Spinal cord (tissue), 9 donors: ENCODE measurements at regions not wholly inside any gene's neighbourhood (a gene's known extent, or its start where the extent isn't known, plus 50 kb on each side); places are given as distances from the start of the nearest gene placed in this dataset.

ENCODE experiments used
- DNase-seq, 6 donors: peaks; one replicate each; pipeline versions ENCODE4 v3.0.0 to v3.0.0-alpha.2; 2013 to 2015; ENCODE audit warnings: low spot score in 6 of 6, low read depth in 4 of 6
- H3K27ac ChIP-seq: one replicate; pipeline ENCODE4 v1.5.1; 2013; ENCODE audit warnings: low read depth, low read length, control low read depth
- H3K27me3 ChIP-seq: one replicate; pipeline ENCODE4 v1.6.1; 2013; ENCODE audit warnings: low read length; ENCODE audit not compliant: control insufficient read depth, insufficient read depth
- H3K36me3 ChIP-seq: one replicate; pipeline ENCODE4 v1.6.1; 2013; ENCODE audit warnings: low read length; ENCODE audit not compliant: control insufficient read depth, insufficient read depth
- H3K4me1 ChIP-seq: one replicate; pipeline ENCODE4 v1.6.1; 2013; ENCODE audit warnings: low read length; ENCODE audit not compliant: control insufficient read depth, insufficient read depth
- H3K4me3 ChIP-seq: one replicate; pipeline ENCODE4 v1.5.1; 2013; ENCODE audit warnings: low read depth, low read length, control low read depth
- H3K9me3 ChIP-seq: one replicate; pipeline ENCODE4 v1.6.1; 2013; ENCODE audit warnings: low read length; ENCODE audit not compliant: control insufficient read depth, insufficient read depth
- WGBS: methylation state at CpG from one replicate; pipeline ENCODE4 v1.1.5; 2013; ENCODE audit warnings: missing lambda C conversion rate; ENCODE audit not compliant: insufficient coverage; 5-methylcytosine and 5-hydroxymethylcytosine counted together
- donor health status: healthy.

GRCh38 chr4:24476282-24476681 is 108.1 kb downstream of the DHX15 start:
- WGBS: 0% methylated on average over 1 of the region's 4 CpGs
- H3K4me1 ChIP-seq: peaks cover 15% of the 10 kb centered on the region
- H3K27ac ChIP-seq: no peak overlapping the region
- peak in 2 of 6 donors; percentile 14 to 43 for DNase-seq
- H3K27me3 ChIP-seq: peaks cover 4% of the 10 kb centered on the region
- H3K4me3 ChIP-seq: no peak overlapping the region
- no peaks in the 10 kb centered on the region for H3K9me3 ChIP-seq
- H3K36me3 ChIP-seq: no peaks in the 10 kb centered on the region

- Histone ChIP-seq H3K4me1 (peaks cover 18% of the 10 kb centered on the region), H3K36me3 (no peaks in the 10 kb centered on the region), H3K9me3 (no peaks in the 10 kb centered on the region), H3K27me3 (peaks cover 4% of the 10 kb centered on the region), H3K4me3 (no peak overlapping the region), H3K27ac (no peak overlapping the region)
- peak in 1 of 6 donors; percentile 27 for DNase-seq
- WGBS: 71% methylated on average over 2 of the region's 3 CpGs
Observed at GRCh38 chr4:24475756-24476155, 108.6 kb downstream of the DHX15 start.

- WGBS: 0% methylated on average over 9 of the region's 13 CpGs
- Histone ChIP-seq H3K27me3 (peaks cover 12% of the 10 kb centered on the region), H3K36me3 (no peaks in the 10 kb centered on the region), H3K27ac (peak overlapping the region; percentile 26), H3K4me3 (peak overlapping the region; percentile 56), H3K4me1 (peaks cover 29% of the 10 kb centered on the region), H3K9me3 (no peaks in the 10 kb centered on the region)
- peak in 4 of 6 donors; percentile 26 to 90 (median 58) for DNase-seq
Observed at GRCh38 chr4:24473309-24473721, 111.0 kb downstream of the DHX15 start.

- peak overlapping the region; percentile 56 for H3K4me3 ChIP-seq
- H3K27me3 ChIP-seq: peaks cover 17% of the 10 kb centered on the region
- no peaks in the 10 kb centered on the region for H3K36me3 ChIP-seq
- 0% methylated on average over 45 of the region's 93 CpGs for WGBS
- no peaks in the 10 kb centered on the region for H3K9me3 ChIP-seq
- H3K4me1 ChIP-seq: peaks cover 29% of the 10 kb centered on the region
- peak; percentile 67 to 98 (median 77) for DNase-seq
- H3K27ac ChIP-seq: peak overlapping the region; percentile 49
Observed at GRCh38 chr4:24472514-24473308, 111.6 kb downstream of the DHX15 start.

- peak in 2 of 6 donors; percentile 4 to 48 for DNase-seq
- Histone ChIP-seq H3K27me3 (peaks cover 18% of the 10 kb centered on the region), H3K9me3 (no peaks in the 10 kb centered on the region), H3K4me3 (peak overlapping the region; percentile 56), H3K4me1 (peaks cover 29% of the 10 kb centered on the region), H3K27ac (no peak overlapping the region), H3K36me3 (no peaks in the 10 kb centered on the region)
- 0% methylated on average over 2 of the region's 21 CpGs for WGBS
Observed at GRCh38 chr4:24472161-24472510, 112.2 kb downstream of the DHX15 start.

GRCh38 chr4:24471486-24472160 is 112.7 kb downstream of the DHX15 start:
- Histone ChIP-seq H3K4me1 (peaks cover 29% of the 10 kb centered on the region), H3K9me3 (no peaks in the 10 kb centered on the region), H3K4me3 (peak overlapping the region; percentile 56), H3K36me3 (no peaks in the 10 kb centered on the region), H3K27me3 (peaks cover 18% of the 10 kb centered on the region), H3K27ac (peak overlapping the region; percentile 64)
- under 1% methylated on average over 32 of the region's 50 CpGs for WGBS
- DNase-seq: peak in 3 of 6 donors; percentile 6 to 44 (median 15)

- peak overlapping the region; percentile 64 for H3K27ac ChIP-seq
- peak overlapping the region; percentile 56 for H3K4me3 ChIP-seq
Observed at GRCh38 chr4:24470666-24471485, 113.5 kb downstream of the DHX15 start.

GRCh38 chr4:24468071-24468470 is 116.3 kb downstream of the DHX15 start:
- no peak overlapping the region for H3K4me3 ChIP-seq
- DNase-seq: peak in 3 of 6 donors; percentile 6 to 79 (median 44)
- H3K4me1 ChIP-seq: peaks cover 25% of the 10 kb centered on the region
- peaks cover 18% of the 10 kb centered on the region for H3K27me3 ChIP-seq
- no peak overlapping the region for H3K27ac ChIP-seq
- no peaks in the 10 kb centered on the region for H3K9me3 ChIP-seq
- no peaks in the 10 kb centered on the region for H3K36me3 ChIP-seq
- no CpG with 5 or more reads among the region's 5 CpGs for WGBS

More at GRCh38 chr4:24470666-24471485, 113.5 kb downstream of the DHX15 start:
- DNase-seq: peak in 5 of 6 donors; percentile 26 to 80 (median 50)
- H3K27me3 ChIP-seq: peaks cover 18% of the 10 kb centered on the region
- H3K36me3 ChIP-seq: no peaks in the 10 kb centered on the region
- WGBS: under 1% methylated on average over 90 of the region's 90 CpGs
- peaks cover 29% of the 10 kb centered on the region for H3K4me1 ChIP-seq
- H3K9me3 ChIP-seq: no peaks in the 10 kb centered on the region

- H3K9me3 ChIP-seq: no peaks in the 10 kb centered on the region
- no peak overlapping the region for H3K4me3 ChIP-seq
- peak in 1 of 6 donors; percentile 25 for DNase-seq
- H3K27ac ChIP-seq: no peak overlapping the region
- no peaks in the 10 kb centered on the region for H3K36me3 ChIP-seq
- peaks cover 2% of the 10 kb centered on the region for H3K4me1 ChIP-seq
- WGBS: 84% methylated on average over 6 of the region's 7 CpGs
- H3K27me3 ChIP-seq: peaks cover 8% of the 10 kb centered on the region
Observed at GRCh38 chr4:24464566-24464965, 119.8 kb downstream of the DHX15 start.
